H1 (cell line): ENCODE measurements at regions not wholly inside any gene's neighbourhood (a gene's known extent, or its start where the extent isn't known, plus 50 kb on each side); places are given as distances from the start of the nearest gene placed in this dataset.

ENCODE experiments used
- CTCF ChIA-PET: fragments of 300-600 bp; sonication (Branson Sonifier 250); formaldehyde crosslinking; loops from one replicate; lab custom pipeline; 2021; ENCODE audit not compliant: partially characterized antibody; lab: Charles Lee
- POLR2A ChIA-PET: fragments of 300-600 bp; sonication (Branson Sonifier 250); formaldehyde crosslinking; loops from one replicate; lab custom pipeline; 2021; ENCODE audit warnings: inconsistent platforms; ENCODE audit not compliant: partially characterized antibody; lab: Charles Lee
- DNase-seq, 2 experiments: peaks; one replicate each; pipeline versions ENCODE4 v3.0.0 to v3.0.0-alpha.2; 2010 to 2022; ENCODE audit warnings: low spot score in 2 of 2, low read depth in 1 of 2, mixed read lengths in 1 of 2
- FAIRE-seq: peaks from 2 replicates; lab custom pipeline; 2011; peaks lifted over from hg19 to GRCh38; lab: Jason Lieb, UNC
- H2AFZ ChIP-seq: 2 replicates; pipeline ENCODE4 v1.8.1; 2012; ENCODE audit warnings: low read length, inconsistent platforms
- H2AK5ac ChIP-seq: 2 replicates; pipeline ENCODE4 v1.6.1; 2013; ENCODE audit warnings: low read depth, low read length
- H2BK120ac ChIP-seq: replicated peaks from 2 replicates; pipeline ENCODE3; 2013; ENCODE audit warnings: low read depth, low read length, inconsistent platforms
- H2BK12ac ChIP-seq: 2 replicates; pipeline ENCODE4 v1.6.1; 2013; ENCODE audit warnings: low read depth, low read length
- H2BK15ac ChIP-seq: 2 replicates; pipeline ENCODE4 v1.6.1; 2013; ENCODE audit warnings: low read length
- H2BK20ac ChIP-seq: 2 replicates; pipeline ENCODE4 v1.6.1; 2013; ENCODE audit warnings: low read length
- H2BK5ac ChIP-seq: 2 replicates; pipeline ENCODE4 v1.6.1; 2013; ENCODE audit warnings: low read depth, low read length
- H3K14ac ChIP-seq: 2 replicates; pipeline ENCODE4 v1.6.1; 2013; ENCODE audit warnings: inconsistent platforms; ENCODE audit not compliant: insufficient read length
- H3K18ac ChIP-seq: 2 replicates; pipeline ENCODE4 v1.6.1; 2013; ENCODE audit warnings: low read length; ENCODE audit errors: extremely low read depth
- H3K23ac ChIP-seq: 2 replicates; pipeline ENCODE4 v1.6.1; 2013; ENCODE audit warnings: inconsistent platforms; ENCODE audit not compliant: insufficient read length
- H3K23me2 ChIP-seq: 2 replicates; pipeline ENCODE4 v1.6.1; 2013; ENCODE audit warnings: low read depth, low read length
- H3K27ac ChIP-seq: 2 replicates; pipeline ENCODE4 v1.6.1; 2011; ENCODE audit warnings: low read depth, low read length, inconsistent platforms
- H3K27me3 ChIP-seq, 4 experiments: replicated peaks in 1 of 4; 1 replicate in 1 of 4; 2 replicates in 3 of 4; pipeline versions ENCODE4 v1.6.1 to v1.8.1; 2011 to 2013; ENCODE audit warnings: low read length in 3 of 4, mild to moderate bottlenecking in 3 of 4, inconsistent platforms in 2 of 4, mixed read lengths in 2 of 4, moderate library complexity in 1 of 4; ENCODE audit not compliant: control insufficient read depth in 3 of 4, insufficient read depth in 3 of 4; ENCODE audit errors: extremely low read depth in 1 of 4
- H3K36me3 ChIP-seq, 4 experiments: 2 replicates each; pipeline versions ENCODE4 v1.6.1 to v1.8.1; 2011 to 2013; ENCODE audit warnings: mild to moderate bottlenecking in 4 of 4, low read length in 3 of 4, moderate library complexity in 2 of 4, control low read depth in 1 of 4, inconsistent platforms in 1 of 4; ENCODE audit not compliant: insufficient read depth in 4 of 4, control insufficient read depth in 2 of 4
- H3K4ac ChIP-seq: replicated peaks from 2 replicates; pipeline ENCODE3; 2013; ENCODE audit warnings: low read length, low read depth, mixed read lengths, inconsistent platforms; ENCODE audit not compliant: insufficient read length
- H3K4me1 ChIP-seq, 4 experiments: replicated peaks in 1 of 4; 1 replicate in 1 of 4; 2 replicates in 3 of 4; pipeline versions ENCODE4 v1.6.1 to v1.8.1; 2011 to 2013; ENCODE audit warnings: low read length in 3 of 4, inconsistent platforms in 2 of 4, mixed read lengths in 1 of 4; ENCODE audit not compliant: insufficient read depth in 4 of 4, control insufficient read depth in 3 of 4
- H3K4me2 ChIP-seq, 2 experiments: 2 replicates each; pipeline versions ENCODE4 v1.6.1 to v1.8.1; 2011 to 2013; ENCODE audit warnings: low read depth in 2 of 2, low read length in 2 of 2, control low read depth in 1 of 2, inconsistent platforms in 1 of 2, mild to moderate bottlenecking in 1 of 2; ENCODE audit not compliant: insufficient read depth in 1 of 2
- H3K4me3 ChIP-seq, 4 experiments: fragments of 200-600, 300-600 bp in 1 of 4; sonication (generic), shearing (Covaris generic), sonication (Bioruptor Twin) in 1 of 4; 2 replicates each; pipeline versions ENCODE4 v1.5.1 to v1.8.1; 2011 to 2016; ENCODE audit warnings: low read length in 4 of 4, low read depth in 3 of 4, control low read depth in 2 of 4, inconsistent platforms in 2 of 4, mild to moderate bottlenecking in 2 of 4, mixed read lengths in 1 of 4, moderate library complexity in 1 of 4; ENCODE audit not compliant: insufficient read depth in 2 of 4; ENCODE audit errors: extremely low read depth in 1 of 4
- H3K56ac ChIP-seq: replicated peaks from 2 replicates; pipeline ENCODE3; 2013; ENCODE audit warnings: low read depth, mild to moderate bottlenecking, mixed read lengths, low read length, inconsistent platforms; ENCODE audit not compliant: insufficient read length
- H3K79me1 ChIP-seq: 2 replicates; pipeline ENCODE4 v1.6.1; 2013; ENCODE audit warnings: low read depth, low read length, control low read depth
- H3K79me2 ChIP-seq, 2 experiments: 2 replicates each; pipeline versions ENCODE4 v1.6.1 to v1.8.1; 2012 to 2013; ENCODE audit warnings: low read length in 2 of 2, mild to moderate bottlenecking in 2 of 2, inconsistent platforms in 1 of 2; ENCODE audit not compliant: insufficient read depth in 2 of 2, control insufficient read depth in 1 of 2
- H3K9ac ChIP-seq, 4 experiments: replicated peaks in 1 of 4; 1 replicate in 1 of 4; 2 replicates in 3 of 4; pipeline versions ENCODE4 v1.6.1 to v1.8.1; 2011 to 2013; ENCODE audit warnings: low read depth in 3 of 4, low read length in 3 of 4, control low read depth in 2 of 4, mild to moderate bottlenecking in 2 of 4, moderate library complexity in 2 of 4, inconsistent platforms in 1 of 4; ENCODE audit errors: extremely low read depth in 1 of 4
- H3K9me3 ChIP-seq, 2 experiments: 2 replicates each; pipeline versions ENCODE4 v1.6.1 to v1.8.1; 2012 to 2013; ENCODE audit warnings: mild to moderate bottlenecking in 2 of 2, moderate library complexity in 2 of 2, control low read depth in 1 of 2, inconsistent platforms in 1 of 2, low read depth in 1 of 2, low read length in 1 of 2, mixed read lengths in 1 of 2; ENCODE audit not compliant: insufficient read depth in 2 of 2
- H4K20me1 ChIP-seq, 2 experiments: replicated peaks in 1 of 2; 2 replicates each; pipeline versions ENCODE3 to v1.8.1; 2011 to 2013; ENCODE audit warnings: inconsistent platforms in 2 of 2, low read length in 2 of 2, mild to moderate bottlenecking in 1 of 2; ENCODE audit not compliant: insufficient read depth in 2 of 2, control insufficient read depth in 1 of 2
- H4K5ac ChIP-seq: 2 replicates; pipeline ENCODE4 v1.6.1; 2013; ENCODE audit warnings: low read length, low read depth, mixed read lengths, inconsistent platforms; ENCODE audit not compliant: insufficient read length
- H4K8ac ChIP-seq: 2 replicates; pipeline ENCODE4 v1.8.0; 2013; ENCODE audit warnings: mild to moderate bottlenecking, moderate library complexity, low read length, inconsistent platforms; ENCODE audit not compliant: insufficient read depth; ENCODE audit errors: extremely low read depth
- H4K91ac ChIP-seq: replicated peaks from 2 replicates; pipeline ENCODE3; 2013; ENCODE audit warnings: low read length, mixed read lengths, inconsistent platforms; ENCODE audit not compliant: insufficient read length
- TBP ChIP-seq: IDR thresholded peaks from 2 replicates; pipeline ENCODE4 v1.6.1; 2011; ENCODE audit warnings: low read depth, low read length, improper control_type of control experiment

GRCh38 chr3:77814845-77815244 lies 774.9 kb downstream of the ROBO2 start:
- Histone ChIP-seq H3K4me3 (no peak overlapping the region), H4K8ac (no peak overlapping the region), H3K23me2 (no peaks in the 10 kb centered on the region), H2AFZ (no peak overlapping the region), H4K91ac (no peak overlapping the region), H3K23ac (no peak overlapping the region), H3K27me3 (peaks cover 0 to 1% (median 0%) of the 10 kb centered on the region in 4 experiments; a peak in 1 of 7 replicates), H3K9me3 (no peaks in the 10 kb centered on the region), H2BK5ac (no peak overlapping the region), H2BK15ac (no peak overlapping the region), H3K9ac (no peak overlapping the region), H4K5ac (no peak overlapping the region), H2BK20ac (no peak overlapping the region), H2AK5ac (no peak overlapping the region), H2BK12ac (no peak overlapping the region), H3K14ac (no peak overlapping the region), H4K20me1 (no peaks in the 10 kb centered on the region), H3K79me1 (no peaks in the 10 kb centered on the region), H3K18ac (no peak overlapping the region)
- DNase-seq (no peak), FAIRE-seq (no peak)
- POLR2A ChIA-PET = no interaction called here
- CTCF ChIA-PET = interaction anchor here (0.6 to 2.3 kb wide), 12 partner anchors 8 to 764 kb away, joined by 3 to 7 read pairs (median 3); no protein-coding TSS in a partner anchor
- TF ChIP-seq TBP = no peak
- TF ChIP-seq, all 59 proteins: peak for 0
- Histone ChIP-seq H3K36me3 (no peaks in the 10 kb centered on the region), H3K56ac (no peak overlapping the region), H3K79me2 (no peaks in the 10 kb centered on the region), H3K4ac (no peak overlapping the region), H3K4me1 (no peaks in the 10 kb centered on the region), H2BK120ac (no peak overlapping the region), H3K27ac (no peak overlapping the region), H3K4me2 (no peak overlapping the region)
